ENCODE measurements at regions not wholly inside any gene's neighbourhood (a gene's known extent, or its start where the extent isn't known, plus 50 kb on each side); places are given as distances from the start of the nearest gene placed in this dataset.

GRCh38 chr11:33461369-33462125 lies 204.4 kb downstream of the HIPK3 start:
- no peak for TF ChIP-seq CTCF (IDR thresholded peaks at IDR 0.05)
- H3K27me3 ChIP-seq: peaks cover 35% of the 10 kb centered on the region
- no peaks in the 10 kb centered on the region for H3K9me3 ChIP-seq
- H3K4me3 ChIP-seq (ENCODE audit: low read depth in 1 of 2, low read length in 1 of 2): no peak overlapping the region
- no peaks in the 10 kb centered on the region for H3K4me1 ChIP-seq (ENCODE audit: control insufficient read depth in 1 of 2, insufficient read depth in 1 of 2, low read depth in 1 of 2, low read length in 1 of 2)
- no peaks in the 10 kb centered on the region for H3K36me3 ChIP-seq
- H3K27ac ChIP-seq: no peak overlapping the region

- H3K27ac ChIP-seq: no peak overlapping the region
- no peak for TF ChIP-seq CTCF (IDR thresholded peaks at IDR 0.05)
- peaks cover 57% of the 10 kb centered on the region for H3K27me3 ChIP-seq
- H3K9me3 ChIP-seq: no peaks in the 10 kb centered on the region
- H3K36me3 ChIP-seq: no peaks in the 10 kb centered on the region
- no peak overlapping the region for H3K4me3 ChIP-seq (ENCODE audit: low read depth in 1 of 2, low read length in 1 of 2)
- H3K4me1 ChIP-seq (ENCODE audit: control insufficient read depth in 1 of 2, insufficient read depth in 1 of 2, low read depth in 1 of 2, low read length in 1 of 2): no peaks in the 10 kb centered on the region
Measured at GRCh38 chr11:33457948-33458347, 200.8 kb downstream of the HIPK3 start.

GRCh38 chr11:33455867-33456463 lies 198.8 kb downstream of the HIPK3 start:
- Histone ChIP-seq H3K36me3 (no peaks in the 10 kb centered on the region), H3K4me1 (ENCODE audit: control insufficient read depth in 1 of 2, insufficient read depth in 1 of 2, low read depth in 1 of 2, low read length in 1 of 2) (no peaks in the 10 kb centered on the region), H3K27ac (no peak overlapping the region), H3K4me3 (ENCODE audit: low read depth in 1 of 2, low read length in 1 of 2) (no peak overlapping the region), H3K27me3 (peaks cover 66% of the 10 kb centered on the region), H3K9me3 (no peaks in the 10 kb centered on the region)
- TF ChIP-seq CTCF (IDR thresholded peaks at IDR 0.05): no peak

GRCh38 chr11:33454264-33454663 lies 197.1 kb downstream of the HIPK3 start:
- no peak for TF ChIP-seq CTCF (IDR thresholded peaks at IDR 0.05)
- H3K9me3 ChIP-seq: no peaks in the 10 kb centered on the region
- peaks cover 72% of the 10 kb centered on the region for H3K27me3 ChIP-seq
- H3K27ac ChIP-seq: no peak overlapping the region
- no peaks in the 10 kb centered on the region for H3K36me3 ChIP-seq
- no peak overlapping the region for H3K4me3 ChIP-seq (ENCODE audit: low read depth in 1 of 2, low read length in 1 of 2)
- H3K4me1 ChIP-seq (ENCODE audit: control insufficient read depth in 1 of 2, insufficient read depth in 1 of 2, low read depth in 1 of 2, low read length in 1 of 2): no peaks in the 10 kb centered on the region

- H3K27me3 ChIP-seq: peaks cover 69% of the 10 kb centered on the region
- H3K4me1 ChIP-seq (ENCODE audit: control insufficient read depth in 1 of 2, insufficient read depth in 1 of 2, low read depth in 1 of 2, low read length in 1 of 2): no peaks in the 10 kb centered on the region
- no peak for TF ChIP-seq CTCF (IDR thresholded peaks at IDR 0.05)
- H3K9me3 ChIP-seq: no peaks in the 10 kb centered on the region
- H3K36me3 ChIP-seq: no peaks in the 10 kb centered on the region
- no peak overlapping the region for H3K27ac ChIP-seq
- no peak overlapping the region for H3K4me3 ChIP-seq (ENCODE audit: low read depth in 1 of 2, low read length in 1 of 2)
Measured at GRCh38 chr11:33452836-33453624, 195.8 kb downstream of the HIPK3 start.
